PFSK-1 (cell line): ENCODE measurements at regions not wholly inside any gene's neighbourhood (a gene's known extent, or its start where the extent isn't known, plus 50 kb on each side); places are given as distances from the start of the nearest gene placed in this dataset.
A peak's percentile ranks its signal among the peaks of the same experiment; 100 is the strongest.

ENCODE experiments used
- FOXP2 ChIP-seq: optimal IDR thresholded peaks from 2 replicates; pipeline ENCODE3; 2011; ENCODE audit warnings: borderline replicate concordance, control low read depth, inconsistent platforms; ENCODE audit not compliant: insufficient read depth; ENCODE audit errors: extremely low read length, extremely low read depth
- POLR2AphosphoS5 ChIP-seq: IDR thresholded peaks from 2 replicates; pipeline ENCODE4 v1.6.1; 2012; ENCODE audit warnings: low read depth, mild to moderate bottlenecking, control low read depth, low read length, moderate library complexity
- SIN3A ChIP-seq: IDR thresholded peaks from 2 replicates; pipeline ENCODE4 v1.6.1; 2012; ENCODE audit warnings: mild to moderate bottlenecking, low read length, moderate library complexity, borderline replicate concordance; ENCODE audit not compliant: insufficient read depth
- TAF1 ChIP-seq: IDR thresholded peaks from 2 replicates; pipeline ENCODE4 v1.6.1; 2012; ENCODE audit warnings: low read length, control low read depth, borderline replicate concordance; ENCODE audit not compliant: insufficient read depth
- TF ChIP-seq, protein P1 (sequence below), 2 experiments: IDR thresholded peaks; 2 replicates each; pipeline versions ENCODE4 v1.6.1 to v1.8.0; 2011 to 2012; ENCODE audit warnings: low read depth in 2 of 2, low read length in 2 of 2, control low read depth in 1 of 2, inconsistent platforms in 1 of 2, mild to moderate bottlenecking in 1 of 2, moderate library complexity in 1 of 2; ENCODE audit not compliant: insufficient read depth in 1 of 2

DNA sequence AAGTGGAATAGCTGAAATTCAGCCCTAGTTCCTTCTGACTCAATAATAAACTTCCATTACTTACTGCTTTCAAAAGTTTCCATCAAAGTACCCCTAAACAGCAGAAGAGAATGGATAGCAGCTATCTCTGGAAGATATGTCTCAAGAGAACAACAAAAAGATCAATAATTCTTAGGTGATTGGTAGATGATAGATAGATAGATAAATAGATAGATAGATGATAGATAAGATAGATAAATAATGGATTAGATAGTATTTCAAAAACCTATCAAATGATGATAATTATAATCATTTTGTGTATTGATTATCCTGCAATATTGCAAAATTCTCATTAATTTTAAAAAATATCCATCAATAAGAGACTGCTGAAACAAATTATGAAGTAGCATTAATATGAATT lies 97.4 kb upstream of the CCND2 start:
- TF ChIP-seq POLR2AphosphoS5 (no peak), FOXP2 (no peak), SIN3A (no peak), TAF1 (no peak)
- TF ChIP-seq, protein P1, sequence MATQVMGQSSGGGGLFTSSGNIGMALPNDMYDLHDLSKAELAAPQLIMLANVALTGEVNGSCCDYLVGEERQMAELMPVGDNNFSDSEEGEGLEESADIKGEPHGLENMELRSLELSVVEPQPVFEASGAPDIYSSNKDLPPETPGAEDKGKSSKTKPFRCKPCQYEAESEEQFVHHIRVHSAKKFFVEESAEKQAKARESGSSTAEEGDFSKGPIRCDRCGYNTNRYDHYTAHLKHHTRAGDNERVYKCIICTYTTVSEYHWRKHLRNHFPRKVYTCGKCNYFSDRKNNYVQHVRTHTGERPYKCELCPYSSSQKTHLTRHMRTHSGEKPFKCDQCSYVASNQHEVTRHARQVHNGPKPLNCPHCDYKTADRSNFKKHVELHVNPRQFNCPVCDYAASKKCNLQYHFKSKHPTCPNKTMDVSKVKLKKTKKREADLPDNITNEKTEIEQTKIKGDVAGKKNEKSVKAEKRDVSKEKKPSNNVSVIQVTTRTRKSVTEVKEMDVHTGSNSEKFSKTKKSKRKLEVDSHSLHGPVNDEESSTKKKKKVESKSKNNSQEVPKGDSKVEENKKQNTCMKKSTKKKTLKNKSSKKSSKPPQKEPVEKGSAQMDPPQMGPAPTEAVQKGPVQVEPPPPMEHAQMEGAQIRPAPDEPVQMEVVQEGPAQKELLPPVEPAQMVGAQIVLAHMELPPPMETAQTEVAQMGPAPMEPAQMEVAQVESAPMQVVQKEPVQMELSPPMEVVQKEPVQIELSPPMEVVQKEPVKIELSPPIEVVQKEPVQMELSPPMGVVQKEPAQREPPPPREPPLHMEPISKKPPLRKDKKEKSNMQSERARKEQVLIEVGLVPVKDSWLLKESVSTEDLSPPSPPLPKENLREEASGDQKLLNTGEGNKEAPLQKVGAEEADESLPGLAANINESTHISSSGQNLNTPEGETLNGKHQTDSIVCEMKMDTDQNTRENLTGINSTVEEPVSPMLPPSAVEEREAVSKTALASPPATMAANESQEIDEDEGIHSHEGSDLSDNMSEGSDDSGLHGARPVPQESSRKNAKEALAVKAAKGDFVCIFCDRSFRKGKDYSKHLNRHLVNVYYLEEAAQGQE (IDR thresholded peaks at IDR 0.05; ENCODE audit: insufficient read depth in 1 of 2, low read depth in 2 of 2, low read length in 2 of 2) = no peak

DNA sequence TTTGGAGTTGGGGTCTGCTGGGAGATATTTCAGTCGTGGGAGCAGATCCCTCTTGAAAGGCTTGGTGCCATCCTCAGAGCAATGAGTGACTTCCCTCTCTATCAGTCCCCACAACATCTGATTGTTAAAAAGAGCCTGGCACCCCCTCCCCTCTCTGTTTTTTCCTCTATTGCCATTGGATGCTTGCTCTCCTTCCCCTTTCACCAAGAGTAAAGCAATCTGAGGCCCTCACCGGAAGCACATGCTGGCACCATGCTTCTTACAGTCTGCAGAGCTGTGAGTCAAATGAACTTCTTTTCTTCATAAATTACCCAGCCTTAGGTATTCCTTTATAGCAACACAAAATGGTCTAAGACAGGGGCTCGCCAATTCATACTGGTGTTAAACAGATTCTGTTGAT lies 99.1 kb upstream of the CCND2 start:
- no peak for TF ChIP-seq FOXP2
- TF ChIP-seq SIN3A = no peak
- no peak for TF ChIP-seq TAF1
- TF ChIP-seq POLR2AphosphoS5 = no peak
- TF ChIP-seq, protein P1 (IDR thresholded peaks at IDR 0.05; ENCODE audit: insufficient read depth in 1 of 2, low read depth in 2 of 2, low read length in 2 of 2) = no peak

DNA sequence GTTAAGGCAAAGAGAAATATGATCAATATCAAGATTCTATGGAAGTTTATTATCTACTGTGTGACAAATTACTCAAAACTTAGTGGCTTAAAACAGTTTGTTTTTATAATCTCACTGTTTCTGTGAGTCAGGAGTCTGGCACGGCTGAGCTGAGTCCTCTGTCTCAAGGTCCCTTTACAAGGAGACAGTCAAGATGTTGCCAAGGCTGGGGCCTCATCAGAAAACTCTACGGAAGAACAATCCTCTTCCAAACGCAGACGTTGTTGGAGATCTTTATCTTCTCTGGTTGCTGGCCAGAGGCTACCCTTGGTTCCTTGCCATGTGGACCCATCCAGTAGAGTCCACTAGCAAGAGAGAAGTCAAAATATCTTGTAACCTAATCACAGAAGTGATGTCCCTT lies 100.6 kb upstream of the CCND2 start:
- TF ChIP-seq, protein P1 (IDR thresholded peaks at IDR 0.05; ENCODE audit: insufficient read depth in 1 of 2, low read depth in 2 of 2, low read length in 2 of 2) = 0 out of 4 replicates have a peak, but pooled peaks of 1 of the 2 experiments have one; percentile 21
- no peak for TF ChIP-seq POLR2AphosphoS5

DNA sequence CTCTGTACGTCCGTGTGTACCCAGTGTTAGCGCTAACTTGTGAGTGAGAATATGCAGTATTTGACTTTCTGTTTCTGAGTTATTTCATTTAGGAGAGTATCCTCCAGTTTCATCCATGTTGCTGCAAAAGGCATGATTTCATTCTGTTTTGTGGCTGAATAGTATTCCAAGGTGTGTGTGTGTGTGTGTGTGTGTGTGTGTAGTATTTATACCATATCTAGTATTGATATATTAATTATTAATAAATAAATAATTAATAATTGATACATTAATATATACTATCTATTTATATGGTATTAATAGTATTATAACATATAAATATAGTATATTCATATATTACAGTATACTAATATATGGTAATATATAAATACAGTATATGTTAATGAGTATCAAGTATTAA lies 101.8 kb upstream of the CCND2 start:
- TF ChIP-seq FOXP2 = no peak
- TF ChIP-seq, protein P1 (IDR thresholded peaks at IDR 0.05; ENCODE audit: insufficient read depth in 1 of 2, low read depth in 2 of 2, low read length in 2 of 2) = no peak

DNA sequence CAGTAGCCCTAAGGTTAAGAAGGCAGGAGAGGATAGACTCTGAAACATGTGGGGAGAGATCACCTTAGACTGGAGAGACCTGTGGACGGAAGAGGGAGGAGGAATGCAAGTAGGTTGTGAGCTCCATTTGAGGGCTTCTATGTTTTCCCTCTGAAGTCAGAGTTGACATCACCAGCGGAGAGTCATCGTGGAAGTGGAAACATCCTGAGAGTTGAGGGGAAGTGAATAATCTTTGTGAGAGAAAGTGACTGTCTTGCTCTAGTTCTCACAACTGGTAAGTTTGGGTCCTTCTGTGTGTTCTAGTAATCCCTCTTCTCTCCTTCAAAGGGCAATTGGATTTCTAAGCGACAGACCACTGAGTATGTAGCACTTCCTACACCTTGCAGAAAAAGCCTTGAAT lies 103.6 kb upstream of the CCND2 start:
- TF ChIP-seq POLR2AphosphoS5 (no peak), TAF1 (no peak), SIN3A (no peak), FOXP2 (no peak)
- TF ChIP-seq, protein P1 (IDR thresholded peaks at IDR 0.05; ENCODE audit: insufficient read depth in 1 of 2, low read depth in 2 of 2, low read length in 2 of 2) = no peak
